Ascending aorta (tissue), 2 donors: ENCODE measurements at regions not wholly inside any gene's neighbourhood (a gene's known extent, or its start where the extent isn't known, plus 50 kb on each side); places are given as distances from the start of the nearest gene placed in this dataset.
"Not testable (repeated sequence)": the region's sequence is repeated elsewhere in the genome, so short reads cannot be mapped to it uniquely, and the experiment has no call there.

Experiments
- DNase-seq, 2 donors: peaks; one replicate each; pipeline ENCODE4 v3.0.0-alpha.2; 2019; ENCODE audit warnings: low spot score in 2 of 2
- H3K27ac ChIP-seq, 2 donors: fragments of 200-600 bp; sonication (generic); one replicate each; pipeline ENCODE4 v1.5.1; 2016 to 2017; ENCODE audit warnings: mild to moderate bottlenecking in 1 of 2
- H3K27me3 ChIP-seq: fragments of 200-600 bp; sonication (generic); one replicate; pipeline ENCODE4 v1.5.1; 2017
- H3K36me3 ChIP-seq, 2 donors: fragments of 200-600 bp; sonication (generic); one replicate each; pipeline ENCODE4 v1.5.1; 2016
- H3K4me1 ChIP-seq, 2 donors: fragments of 200-600 bp; sonication (generic); one replicate each; pipeline ENCODE4 v1.5.1; 2016 to 2017; ENCODE audit warnings: mild to moderate bottlenecking in 1 of 2
- H3K4me3 ChIP-seq, 2 donors: fragments of 200-600 bp; sonication (generic); one replicate each; pipeline ENCODE4 v1.5.1; 2016 to 2017; ENCODE audit warnings: mild to moderate bottlenecking in 1 of 2
- H3K9me3 ChIP-seq, 2 donors: fragments of 200-600 bp; sonication (generic); one replicate each; pipeline ENCODE4 v1.5.1; 2016
- CTCF ChIP-seq, 3 experiments: fragments of 200-600 bp in 2 of 3; fragments of 450-650 bp in 1 of 3; sonication (generic) in 2 of 3; IDR thresholded peaks; one replicate each; pipeline ENCODE4 v1.5.1; 2016 to 2019; ENCODE audit warnings: antibody characterized with exemption in 3 of 3, mild to moderate bottlenecking in 1 of 3, moderate library complexity in 1 of 3
- intact Hi-C: fragments of 100-400 bp; cut with DNase I; formaldehyde crosslinking; loops from one replicate; pipeline ENCODE4 v1.15.1; 2023

GRCh38 chr5:98330871-98331270 is 442.6 kb upstream of the RGMB start:
- no peak overlapping the region for H3K4me3 ChIP-seq
- H3K9me3 ChIP-seq: no peaks in the 10 kb centered on the region
- H3K36me3 ChIP-seq: no peaks in the 10 kb centered on the region
- DNase-seq: no peak
- no peaks in the 10 kb centered on the region for H3K27me3 ChIP-seq
- no peaks in the 10 kb centered on the region for H3K4me1 ChIP-seq
- H3K27ac ChIP-seq: no peak overlapping the region
- no peak for TF ChIP-seq CTCF (IDR thresholded peaks at IDR 0.05)
- intact Hi-C loops: no loop called here

- H3K27me3 ChIP-seq: no peaks in the 10 kb centered on the region
- H3K36me3 ChIP-seq: no peaks in the 10 kb centered on the region
- H3K27ac ChIP-seq: no peak overlapping the region
- no peaks in the 10 kb centered on the region for H3K9me3 ChIP-seq
- no peak for TF ChIP-seq CTCF (IDR thresholded peaks at IDR 0.05)
- no peaks in the 10 kb centered on the region for H3K4me1 ChIP-seq
- no peak for DNase-seq
- H3K4me3 ChIP-seq: no peak overlapping the region
- intact Hi-C loops: no loop called here
Observed at GRCh38 chr5:98333921-98334320, 439.5 kb upstream of the RGMB start.

- no peak overlapping the region for H3K4me3 ChIP-seq
- intact Hi-C loops: no loop called here
- H3K27ac ChIP-seq: no peak overlapping the region
- H3K4me1 ChIP-seq: no peaks in the 10 kb centered on the region
- H3K9me3 ChIP-seq: no peaks in the 10 kb centered on the region
- no peak for DNase-seq
- TF ChIP-seq CTCF (IDR thresholded peaks at IDR 0.05): no peak
- no peaks in the 10 kb centered on the region for H3K36me3 ChIP-seq
- H3K27me3 ChIP-seq: no peaks in the 10 kb centered on the region
Observed at GRCh38 chr5:98334946-98335345, 438.5 kb upstream of the RGMB start.

DNA sequence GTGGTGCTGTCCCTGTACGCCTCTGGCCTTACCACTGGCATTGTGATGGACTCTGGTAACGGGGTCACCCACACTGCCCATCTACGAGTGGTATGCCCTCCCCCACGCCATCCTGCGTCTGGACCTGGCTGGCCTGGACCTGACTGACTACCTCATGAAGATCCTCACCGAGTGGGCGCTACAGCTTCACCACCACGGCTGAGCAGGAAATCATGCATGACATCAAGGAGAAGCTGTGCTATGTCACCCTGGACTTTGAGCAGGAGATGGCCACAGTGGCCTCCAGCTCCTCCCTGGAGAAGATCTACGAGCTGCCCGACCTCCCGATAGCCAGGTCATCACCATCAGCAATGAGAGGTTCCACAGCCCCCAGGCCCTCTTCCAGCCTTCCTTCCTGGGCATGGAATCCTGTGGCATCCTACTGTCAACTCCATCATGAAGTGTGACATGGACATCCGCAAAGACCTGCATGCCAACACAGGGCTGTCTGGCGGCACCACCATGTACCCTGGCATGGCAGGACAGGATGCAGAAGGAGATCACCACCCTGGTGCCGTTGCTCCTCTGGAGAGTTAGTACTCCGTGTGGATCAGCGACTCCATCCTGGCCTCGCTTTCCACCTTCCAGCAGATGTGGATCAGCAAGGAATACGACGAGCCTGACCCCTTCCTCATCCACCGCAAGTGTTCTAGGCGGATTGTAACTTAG is 434.2 kb upstream of the RGMB start:
- Histone ChIP-seq H3K36me3 (no peaks in the 10 kb centered on the region), H3K4me1 (no peaks in the 10 kb centered on the region), H3K27ac (no peak overlapping the region), H3K4me3 (no peak overlapping the region), H3K9me3 (no peaks in the 10 kb centered on the region), H3K27me3 (no peaks in the 10 kb centered on the region)
- intact Hi-C loops: no loop called here
- no peak for TF ChIP-seq CTCF (IDR thresholded peaks at IDR 0.05)
- no peak for DNase-seq

GRCh38 chr5:98341038-98342032 is 432.1 kb upstream of the RGMB start:
- intact Hi-C loops: no loop called here
- no peak for DNase-seq
- no peak for TF ChIP-seq CTCF (IDR thresholded peaks at IDR 0.05)
- Histone ChIP-seq H3K9me3 (no peaks in the 10 kb centered on the region), H3K27me3 (no peaks in the 10 kb centered on the region), H3K36me3 (no peaks in the 10 kb centered on the region), H3K27ac (no peak overlapping the region), H3K4me3 (no peak overlapping the region), H3K4me1 (no peaks in the 10 kb centered on the region)

GRCh38 chr5:98342958-98343660 is 430.4 kb upstream of the RGMB start:
- intact Hi-C loops, DNase-seq: not testable (repeated sequence)

More at GRCh38 chr5:98342958-98343660, 430.4 kb upstream of the RGMB start:
- H3K4me1 ChIP-seq, H3K27ac ChIP-seq, H3K27me3 ChIP-seq, H3K9me3 ChIP-seq, H3K4me3 ChIP-seq, H3K36me3 ChIP-seq: not testable (repeated sequence)
